ENCODE measurements at regions not wholly inside any gene's neighbourhood (a gene's known extent, or its start where the extent isn't known, plus 50 kb on each side); places are given as distances from the start of the nearest gene placed in this dataset.
"Not testable (repeated sequence)": the region's sequence is repeated elsewhere in the genome, so short reads cannot be mapped to it uniquely, and the experiment has no call there.

DNA sequence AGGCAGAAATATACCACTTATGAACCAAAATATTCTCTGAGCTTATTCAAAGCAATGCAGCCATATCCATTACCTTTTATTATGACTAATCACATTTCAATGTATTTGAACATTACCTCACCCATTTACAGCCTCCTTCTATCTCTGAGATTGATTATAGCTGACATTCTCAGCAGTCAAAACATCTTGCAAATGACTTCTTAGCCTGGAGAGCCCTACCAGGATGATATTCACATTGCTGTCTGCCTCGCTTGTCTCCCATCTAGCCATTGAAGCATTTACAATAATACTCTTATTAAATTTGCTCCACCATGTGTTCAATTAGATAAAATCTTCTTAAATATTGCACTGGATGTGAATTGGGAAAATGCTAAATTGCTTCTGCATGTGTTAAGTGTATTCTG lies 1879.9 kb upstream of the ACO1 start:
- no peak for DNase-seq (ENCODE audit: low read depth)

DNA sequence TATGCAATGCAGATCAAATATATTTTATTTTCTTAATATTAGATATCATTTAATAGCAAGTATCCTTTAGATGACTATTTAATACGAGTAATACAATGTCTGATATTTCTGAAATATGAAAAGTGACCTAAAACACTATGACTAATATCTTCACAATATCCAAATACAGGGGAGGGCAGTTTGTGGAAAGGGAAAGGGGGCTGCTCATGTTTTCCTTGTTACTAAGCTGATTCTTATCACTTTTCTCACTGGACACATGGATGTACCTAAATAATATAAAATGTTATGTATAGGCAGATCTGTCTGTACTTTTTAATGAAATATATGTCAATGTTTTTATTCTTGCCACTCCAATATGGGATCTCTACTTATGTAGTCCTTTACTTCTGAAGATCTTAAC lies 1879.1 kb upstream of the ACO1 start:
- DNase-seq (ENCODE audit: low read depth), result no peak

DNA sequence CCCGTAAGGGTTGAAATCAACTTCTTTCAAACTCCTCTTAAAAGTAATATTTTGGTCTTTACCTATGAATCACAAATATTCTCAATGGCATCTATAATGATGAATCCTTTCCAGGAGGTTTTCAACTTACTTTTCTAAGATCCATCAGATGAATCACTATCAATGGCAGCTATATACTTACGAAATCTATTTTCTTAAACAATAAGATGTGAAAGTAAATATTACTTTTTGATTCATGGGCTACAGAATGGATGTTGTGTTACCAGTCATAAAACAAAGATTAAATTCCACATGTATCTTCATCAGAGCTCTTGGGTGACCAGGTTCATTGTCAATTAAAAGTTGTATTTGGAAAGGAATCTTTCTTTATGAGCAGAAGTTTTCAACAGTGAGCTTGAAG lies 1877.7 kb upstream of the ACO1 start:
- no peak for DNase-seq (ENCODE audit: low read depth)

DNA sequence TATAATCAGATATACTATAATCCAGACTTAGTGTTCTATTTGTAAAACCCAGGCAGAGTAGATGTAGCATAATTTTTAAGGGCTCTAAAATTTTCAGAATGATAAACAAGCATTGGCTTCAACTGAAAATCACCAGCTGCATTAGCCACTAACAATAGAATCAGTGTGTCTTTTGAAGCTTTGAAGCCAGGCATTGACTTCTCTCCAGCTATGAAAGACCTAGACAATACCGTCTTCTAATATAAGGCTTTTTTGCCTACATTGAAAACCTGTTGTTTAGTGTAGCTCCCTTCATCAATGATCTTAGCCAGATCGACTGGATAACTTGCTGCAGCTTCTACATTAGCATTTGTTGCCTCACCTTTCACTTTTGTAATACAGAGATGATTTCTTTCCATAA lies 1877.3 kb upstream of the ACO1 start:
- DNase-seq (ENCODE audit: low read depth), result no peak

DNA sequence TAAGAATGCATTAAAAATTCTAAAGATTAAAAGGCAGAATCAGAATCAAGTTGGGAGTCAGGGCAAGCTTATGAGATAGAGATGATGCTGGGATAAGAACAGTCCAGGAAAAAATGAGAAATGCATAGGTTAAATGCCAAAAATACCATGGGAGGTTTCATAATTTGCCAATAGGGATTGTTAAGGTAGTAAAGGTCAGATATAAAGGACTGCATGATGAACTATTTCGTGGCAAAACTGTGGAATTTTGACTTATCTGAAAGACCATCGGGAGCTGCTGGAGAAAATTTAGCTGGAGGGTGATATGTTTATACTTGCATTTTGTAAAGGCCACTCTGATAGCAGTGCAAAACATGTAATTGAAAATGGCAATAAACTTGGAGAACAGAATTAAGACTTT lies 1872.8 kb upstream of the ACO1 start:
- DNase-seq (ENCODE audit: low read depth), result no peak

DNA sequence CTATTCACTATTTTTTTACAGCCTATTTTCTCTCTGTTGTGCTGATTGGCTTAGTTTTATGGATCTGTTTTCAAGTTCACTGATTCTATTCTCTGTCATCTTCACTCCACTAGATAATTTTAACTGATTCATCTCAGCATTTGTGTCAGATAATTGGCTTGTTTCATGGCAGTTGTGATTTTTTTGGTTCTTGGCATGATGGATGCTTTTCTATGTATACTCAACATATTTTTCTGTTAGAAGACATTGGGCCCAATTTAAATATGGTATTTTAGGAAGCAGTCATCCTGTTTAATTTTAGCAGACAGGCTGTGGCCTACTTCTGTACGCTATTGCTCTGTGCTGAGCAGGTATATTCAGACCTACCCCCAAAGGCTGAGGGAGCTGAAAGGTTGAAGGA lies 1865.3 kb upstream of the ACO1 start:
- DNase-seq (ENCODE audit: low read depth), result no peak

DNA sequence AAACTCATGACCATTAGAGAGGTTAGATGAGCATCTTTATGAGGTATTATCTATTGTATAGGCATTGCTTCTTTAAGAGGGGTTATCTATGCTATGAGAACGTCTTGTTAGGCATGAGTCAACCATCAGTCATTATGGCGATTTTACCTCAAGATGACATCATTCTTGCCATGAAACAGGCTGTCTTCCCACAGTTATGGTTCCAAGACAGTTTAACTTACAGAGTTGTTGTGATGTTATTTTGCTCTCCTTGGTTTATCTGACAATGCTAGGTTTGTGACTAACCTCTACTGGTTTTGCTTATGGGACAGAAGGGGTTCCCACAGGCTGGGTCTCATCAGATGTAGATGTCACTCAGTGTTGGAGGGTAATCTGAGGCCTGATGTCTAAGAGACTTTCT lies 1864.7 kb upstream of the ACO1 start:
- no peak for DNase-seq (ENCODE audit: low read depth)

DNA sequence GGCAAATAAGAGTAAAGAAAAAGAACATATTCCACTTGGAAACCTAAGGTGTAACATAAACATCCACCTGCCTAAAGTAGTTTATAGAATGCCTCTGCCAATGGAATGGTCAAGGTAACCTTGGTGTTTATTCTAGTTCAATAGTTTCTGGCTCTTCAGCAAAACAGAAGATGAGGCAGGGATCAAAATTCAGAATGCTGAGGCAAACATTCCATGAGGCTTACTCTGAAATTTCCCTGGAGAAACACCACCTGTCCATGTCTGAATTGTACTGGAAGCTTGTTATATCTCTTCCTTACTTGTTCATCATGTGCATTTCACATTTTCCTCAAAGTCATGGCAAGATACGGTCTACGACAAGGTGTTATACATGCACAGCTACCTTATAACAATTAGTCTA lies 1862.4 kb upstream of the ACO1 start:
- DNase-seq (ENCODE audit: low read depth), result no peak

DNA sequence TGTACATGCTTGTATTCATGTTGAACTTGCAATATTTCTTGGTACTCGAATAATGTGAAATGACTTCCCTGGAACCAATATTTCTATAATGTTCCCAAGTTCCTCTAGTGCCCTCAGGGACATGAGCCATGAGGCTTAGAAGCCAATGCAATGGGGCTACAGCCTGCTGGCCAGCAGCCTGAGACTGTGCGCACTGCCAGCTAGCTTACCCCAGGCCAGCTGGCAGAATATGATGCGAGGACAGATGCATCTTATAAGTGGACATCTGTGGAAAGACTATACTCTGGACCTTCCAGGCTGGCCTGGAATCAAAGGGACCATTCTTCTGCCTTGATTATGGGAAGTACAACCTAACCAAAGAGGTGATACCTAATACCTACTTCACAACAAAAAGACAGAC lies 1862.0 kb upstream of the ACO1 start:
- no peak for DNase-seq (ENCODE audit: low read depth)

DNA sequence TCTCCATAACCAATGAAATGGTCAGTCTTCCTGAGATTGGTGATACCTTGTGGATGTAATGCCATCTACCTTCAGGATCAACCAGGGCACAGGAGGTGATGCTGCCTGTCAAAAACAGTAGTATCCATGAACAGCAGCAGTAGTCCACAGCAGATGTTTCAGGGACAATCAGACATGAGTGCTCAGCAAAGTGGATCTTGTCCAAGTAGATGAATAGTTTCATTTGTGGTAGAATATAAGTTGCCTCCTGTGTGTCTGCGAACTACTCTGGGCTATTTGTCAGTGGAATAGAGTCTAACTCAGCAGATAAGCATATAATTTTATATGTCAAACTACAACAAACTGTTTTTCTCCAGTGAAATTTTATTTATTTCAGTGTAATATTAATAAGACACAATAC lies 1860.1 kb upstream of the ACO1 start:
- no peak for DNase-seq (ENCODE audit: low read depth)

DNA sequence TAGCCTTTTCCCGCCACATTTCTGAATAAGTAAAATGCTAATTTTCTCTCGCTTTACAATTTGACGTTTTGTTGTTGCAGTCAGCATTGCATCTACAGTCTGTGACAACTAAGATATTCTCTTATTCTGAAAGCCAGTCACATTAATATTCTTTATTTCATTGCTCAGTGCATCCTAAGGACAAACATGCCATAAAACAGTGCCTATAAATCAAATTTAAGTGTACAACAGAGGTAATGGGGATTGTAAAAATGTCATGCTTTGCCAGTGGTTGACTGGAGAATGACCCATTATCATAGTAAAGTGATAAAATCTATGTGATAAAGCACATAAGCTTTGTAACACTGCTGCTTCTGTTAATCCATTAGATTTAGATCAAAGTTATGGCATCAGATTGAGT lies 1850.0 kb upstream of the ACO1 start:
- DNase-seq (ENCODE audit: low read depth), result no peak

DNA sequence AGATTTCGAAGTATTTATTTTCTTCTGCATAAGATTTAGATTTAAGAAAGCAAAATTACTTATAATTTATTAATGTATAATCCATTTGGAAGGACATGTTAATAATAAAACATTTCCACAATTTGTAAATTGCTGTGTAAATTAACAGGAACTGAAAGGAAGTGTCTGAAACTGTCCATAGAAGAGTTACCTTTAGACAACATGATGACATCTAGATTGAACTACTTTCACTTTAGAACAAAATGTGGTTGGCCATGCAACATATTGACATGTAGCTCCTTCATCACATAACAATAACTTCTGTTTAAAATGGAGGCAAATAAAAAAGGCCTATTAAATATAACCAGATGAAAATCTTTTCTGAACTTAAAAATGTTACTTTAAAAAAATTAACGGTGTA lies 1849.5 kb upstream of the ACO1 start:
- no peak for DNase-seq (ENCODE audit: low read depth)

DNA sequence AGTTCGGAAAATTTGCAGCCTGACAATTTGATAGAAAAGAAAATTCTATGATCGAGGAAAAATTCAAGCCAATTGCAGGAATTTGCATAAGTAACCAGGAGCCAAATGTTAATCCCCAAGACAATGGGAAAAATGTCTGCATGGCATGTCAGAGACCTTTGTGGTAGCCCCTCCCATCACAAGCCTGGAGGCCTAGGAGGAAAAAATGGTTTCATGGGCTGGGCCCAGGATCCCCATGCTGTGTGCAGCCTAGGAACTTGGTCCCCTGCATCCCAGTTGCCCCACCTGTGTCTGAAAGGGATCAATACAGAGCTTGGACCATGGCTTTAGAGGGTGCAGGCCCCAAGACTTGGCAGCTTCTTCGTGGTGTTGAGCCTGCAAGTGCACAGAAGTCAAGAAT lies 1847.9 kb upstream of the ACO1 start:
- DNase-seq (ENCODE audit: low read depth), result no peak

DNA sequence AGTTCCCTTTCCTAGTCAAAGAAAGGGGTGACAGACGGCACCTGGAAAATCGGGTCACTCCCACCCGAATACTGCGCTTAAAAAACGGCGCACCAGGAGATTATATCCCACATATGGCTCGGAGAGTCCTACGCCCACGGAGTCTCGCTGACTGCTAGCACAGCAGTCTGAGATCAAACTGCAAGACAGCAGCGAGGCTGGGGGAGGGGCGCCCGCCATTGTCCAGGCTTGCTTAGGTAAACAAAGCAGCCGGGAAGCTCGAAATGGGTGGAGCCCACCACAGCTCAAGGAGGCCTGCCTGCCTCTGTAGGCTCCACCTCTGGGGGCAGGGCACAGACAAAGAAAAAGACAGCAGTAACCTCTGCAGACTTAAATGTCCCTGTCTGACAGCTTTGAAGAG lies 1844.7 kb upstream of the ACO1 start:
- DNase-seq (ENCODE audit: low read depth), result not testable (repeated sequence)

DNA sequence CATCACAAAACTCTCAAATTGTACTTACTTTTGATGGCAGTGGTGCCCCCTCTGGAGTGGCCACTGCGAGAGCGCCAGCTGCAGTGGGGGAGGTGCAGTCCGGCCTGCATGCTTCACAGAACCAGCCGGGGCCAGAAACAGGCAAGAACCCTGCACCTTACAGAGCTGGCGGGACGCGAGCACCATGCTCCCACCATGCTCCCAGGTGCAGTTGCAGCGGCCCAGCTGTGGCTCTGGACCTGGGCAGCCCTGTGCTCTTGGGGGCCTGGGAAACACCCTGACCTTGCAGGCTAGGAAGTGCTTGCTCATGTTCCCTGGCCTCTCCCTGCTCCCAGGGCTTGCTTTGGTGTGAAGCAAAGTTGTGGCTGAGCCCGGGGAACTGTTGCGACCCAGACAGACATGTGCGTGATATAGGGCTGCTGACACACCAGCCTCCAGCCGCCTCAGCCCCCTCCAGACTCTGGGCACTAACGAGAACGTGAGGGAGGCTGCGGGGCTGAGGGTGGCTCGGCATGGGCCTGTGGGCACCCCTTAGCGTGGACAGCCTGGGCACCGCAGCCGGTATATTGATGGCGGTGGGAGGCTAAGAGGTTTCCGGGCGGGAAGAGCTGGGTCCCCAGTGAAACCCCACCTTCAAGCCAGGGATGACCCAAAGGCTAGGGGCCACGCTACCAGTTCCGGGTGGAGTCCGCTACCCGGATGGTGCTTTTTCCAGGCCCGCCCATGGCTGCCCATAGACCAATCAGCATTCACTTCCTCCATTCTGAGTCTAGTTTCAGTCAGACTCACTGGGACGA lies 1809.9 kb upstream of the ACO1 start:
- DNase-seq (ENCODE audit: low read depth), result no peak

DNA sequence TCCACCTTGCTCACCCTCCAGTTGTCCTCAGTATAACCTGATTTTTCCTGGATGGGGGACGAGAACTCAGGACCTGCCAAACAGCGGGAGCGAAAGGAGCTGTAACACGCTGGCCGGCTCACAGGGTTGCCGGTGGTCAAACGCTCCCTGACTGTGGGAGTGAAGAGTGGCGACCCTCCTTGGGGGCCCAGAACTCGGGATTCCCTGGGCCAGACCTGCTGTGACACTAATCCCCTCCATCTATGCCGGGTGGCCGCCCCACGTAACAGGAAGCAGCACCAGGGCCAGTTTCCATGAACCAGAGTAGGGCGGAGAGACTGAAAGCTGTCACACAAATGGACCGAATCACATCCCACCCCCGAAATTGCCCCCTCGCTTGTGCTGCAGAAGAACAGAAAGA lies 1809.2 kb upstream of the ACO1 start:
- DNase-seq (ENCODE audit: low read depth), result no peak

DNA sequence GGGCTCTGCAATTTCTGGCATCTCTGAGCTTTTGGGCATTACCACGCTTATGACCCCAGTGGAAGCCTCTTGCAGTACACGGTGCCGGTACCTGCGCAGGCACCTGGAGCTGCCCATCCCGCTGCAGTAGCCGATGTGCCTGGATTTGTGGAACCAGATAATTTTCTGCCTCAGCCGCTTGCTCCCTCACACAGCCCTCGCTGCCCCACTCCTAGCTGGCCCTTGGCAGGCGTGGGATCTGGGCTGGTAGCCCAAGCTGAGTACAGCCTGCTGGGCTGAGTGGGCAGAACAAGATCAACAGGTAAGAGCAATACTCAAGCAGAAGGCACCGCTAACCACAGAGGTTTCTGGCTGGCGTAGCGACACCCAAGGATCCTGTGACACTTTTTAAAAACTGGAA lies 1808.8 kb upstream of the ACO1 start:
- DNase-seq (ENCODE audit: low read depth), result no peak

DNA sequence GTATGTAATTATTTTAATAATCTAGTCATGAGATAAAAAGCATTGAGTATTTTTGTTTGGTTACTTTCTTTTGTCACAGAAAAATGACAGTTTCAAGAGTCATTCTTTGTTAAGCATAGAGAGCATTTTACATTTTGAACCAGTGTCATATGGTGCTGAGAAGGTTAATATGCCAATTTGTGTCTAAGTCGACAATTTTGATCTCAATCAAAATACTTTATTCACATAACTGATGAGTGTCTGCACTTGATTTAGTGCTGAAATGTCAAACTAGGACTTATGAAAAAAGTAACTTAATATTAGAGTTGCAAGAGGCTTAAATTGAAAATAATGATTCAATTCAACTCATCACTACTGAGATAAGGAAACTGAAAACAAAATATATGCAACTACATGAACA lies 1804.6 kb upstream of the ACO1 start:
- no peak for DNase-seq (ENCODE audit: low read depth)

DNA sequence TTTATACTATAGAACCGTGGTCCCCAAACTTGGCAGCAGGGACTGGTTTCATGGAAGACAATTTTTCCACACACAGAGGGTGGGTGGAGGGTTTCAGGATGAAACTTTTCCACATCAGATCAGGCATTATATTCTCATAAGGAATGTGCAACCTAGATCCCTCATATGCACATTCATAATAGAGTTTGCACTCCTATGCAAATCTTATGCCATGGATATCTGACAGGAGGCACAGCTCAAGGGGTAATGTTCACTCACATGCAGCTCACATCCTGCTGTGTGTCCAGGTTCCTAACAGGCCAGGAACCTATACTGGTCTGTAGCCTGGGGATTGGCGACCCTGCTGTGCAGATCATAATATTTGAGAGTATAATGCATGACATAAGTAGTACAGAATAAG lies 1802.2 kb upstream of the ACO1 start:
- no peak for DNase-seq (ENCODE audit: low read depth)

DNA sequence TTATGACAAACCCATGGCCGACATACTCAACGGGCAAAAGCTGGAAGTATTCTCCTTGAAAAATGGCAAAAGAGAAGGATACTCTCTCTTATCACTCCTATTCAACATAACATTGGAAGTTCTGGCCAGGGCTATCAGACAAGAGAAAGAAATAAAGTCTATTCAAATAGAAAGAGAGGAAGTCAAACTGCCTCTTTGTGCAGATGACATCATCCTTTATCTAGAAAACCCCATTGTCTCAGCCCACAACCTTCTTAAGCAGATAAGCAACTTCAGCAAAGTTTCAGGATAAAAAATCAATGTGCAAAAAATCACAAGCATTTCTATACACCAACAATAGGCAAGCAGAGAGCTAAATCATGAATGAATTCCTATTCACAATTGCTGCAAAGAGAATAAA lies 1799.9 kb upstream of the ACO1 start:
- no peak for DNase-seq (ENCODE audit: low read depth)

DNA sequence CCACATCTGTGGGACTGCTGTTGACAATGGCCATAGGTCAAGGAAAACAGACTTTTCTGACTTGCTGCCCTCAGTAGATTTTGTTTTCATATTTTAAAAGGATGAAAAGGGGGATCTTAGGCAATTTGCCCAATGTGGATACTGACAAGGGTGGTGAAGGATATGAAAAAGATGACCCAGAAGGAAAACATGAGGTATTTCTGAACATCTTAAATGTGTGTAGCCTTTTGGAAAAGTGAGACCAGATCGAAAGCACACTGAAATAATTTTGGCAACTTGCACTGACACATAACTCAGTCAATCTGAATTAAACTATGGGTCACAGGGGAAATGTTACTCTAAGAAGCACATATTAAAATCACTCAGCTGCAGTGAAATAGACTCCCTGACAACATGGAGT lies 1793.0 kb upstream of the ACO1 start:
- DNase-seq (ENCODE audit: low read depth), result no peak

DNA sequence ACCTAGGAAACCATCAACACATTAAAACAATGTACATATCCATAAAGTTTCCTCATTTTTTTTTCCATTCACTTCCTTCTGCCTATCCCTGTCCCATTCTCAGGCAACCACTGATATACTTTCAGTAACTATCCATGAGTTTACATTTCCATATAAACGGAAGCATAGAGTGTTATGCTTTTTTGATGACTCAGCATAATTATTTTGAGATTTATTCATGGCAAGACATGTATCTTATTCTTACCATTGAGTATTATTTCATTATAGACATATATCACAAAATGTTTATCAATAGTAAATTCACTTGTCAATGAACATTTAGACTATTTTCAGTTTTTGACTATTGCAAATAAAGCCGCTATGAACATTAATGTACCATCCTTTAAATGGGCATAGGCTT lies 1786.8 kb upstream of the ACO1 start:
- no peak for DNase-seq (ENCODE audit: low read depth)

DNA sequence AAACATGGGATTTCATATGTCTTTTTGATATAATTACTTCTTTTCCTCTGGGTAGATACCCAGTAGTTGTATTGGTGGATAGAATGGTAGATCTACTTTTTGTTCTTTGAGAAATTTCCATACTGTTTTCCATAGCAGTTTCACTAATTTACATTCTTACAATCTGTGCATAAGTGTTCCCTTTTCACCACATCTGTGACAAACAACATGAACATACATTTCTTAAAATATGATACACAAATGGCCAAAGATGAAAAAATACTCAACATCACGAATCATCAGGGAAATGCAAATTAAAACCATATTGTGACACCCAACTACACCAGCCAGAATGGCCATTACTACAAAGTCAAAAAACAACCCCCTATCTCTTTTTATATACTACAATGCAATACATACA lies 1778.5 kb upstream of the ACO1 start:
- no peak for DNase-seq (ENCODE audit: low read depth)

DNA sequence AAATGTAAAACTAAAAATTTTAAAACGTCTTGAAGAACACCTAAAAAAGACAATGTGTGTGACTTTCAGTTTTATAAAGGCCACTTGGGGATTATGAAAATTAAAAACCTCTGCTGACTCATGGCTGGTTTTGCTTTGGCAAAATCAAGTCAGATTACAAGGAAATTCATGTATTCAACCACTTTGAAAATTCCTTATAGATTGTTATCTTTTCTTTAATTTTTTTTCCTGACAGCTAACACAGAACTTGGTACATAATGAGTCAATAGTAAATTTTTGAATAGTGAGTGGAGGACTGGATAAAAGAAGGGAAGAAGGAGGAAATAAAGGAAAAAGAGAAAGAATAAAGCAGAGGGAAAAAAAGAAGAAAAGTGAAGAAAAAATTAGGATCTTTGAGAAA lies 1774.7 kb upstream of the ACO1 start:
- DNase-seq (ENCODE audit: low read depth), result no peak

Data from RPMI7951 (cell line).